Renal cortex interstitium (tissue), 11 donors: ENCODE measurements at regions not wholly inside any gene's neighbourhood (a gene's known extent, or its start where the extent isn't known, plus 50 kb on each side); places are given as distances from the start of the nearest gene placed in this dataset.

ENCODE experiments used
- DNase-seq, 11 donors: peaks; one replicate each; pipeline ENCODE4 v3.0.0-alpha.2; 2013; ENCODE audit warnings: low read depth in 9 of 11, low spot score in 4 of 11; ENCODE audit errors: extremely low read depth in 1 of 11

DNA sequence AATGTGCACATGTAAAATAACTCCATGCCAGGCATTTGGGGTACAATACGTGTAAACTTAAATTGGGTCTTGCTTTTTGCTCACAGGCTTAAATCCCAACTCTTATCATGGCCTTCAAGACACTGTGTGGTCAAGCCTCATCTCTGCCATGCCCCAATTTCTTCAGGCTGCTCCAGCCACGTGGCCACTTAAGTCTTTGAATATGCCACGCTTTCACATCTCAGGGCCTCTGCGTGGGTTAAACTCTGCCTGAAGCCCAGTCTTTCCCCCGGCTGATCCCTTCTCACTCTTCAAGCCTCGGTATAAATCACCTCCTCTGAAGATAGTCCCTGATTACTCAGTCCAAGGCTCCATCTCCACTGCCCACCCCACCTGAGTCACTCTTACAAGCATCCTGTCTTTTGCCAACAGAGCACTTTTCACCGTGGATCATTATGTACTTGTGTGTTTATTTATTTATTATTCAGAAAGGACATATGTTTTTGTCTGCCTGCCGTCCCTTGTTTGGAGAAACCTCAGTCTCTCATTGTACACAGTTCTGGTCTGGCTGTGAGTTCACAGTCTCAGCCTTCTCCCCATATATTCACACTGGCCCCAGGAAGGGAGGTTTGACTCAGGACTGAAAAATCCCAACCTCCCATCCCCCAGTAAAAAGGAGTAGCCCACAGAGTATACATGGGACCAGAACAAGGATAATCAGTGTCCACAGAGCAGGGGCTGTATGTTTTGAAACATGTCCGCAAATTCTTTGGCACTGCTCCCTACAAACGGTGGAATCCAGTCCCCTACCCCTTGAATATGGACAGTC is 344.7 kb downstream of the MN1 start:
- DNase-seq: no peak

GRCh38 chr22:27459999-27460398 is 341.6 kb downstream of the MN1 start:
- DNase-seq: no peak

GRCh38 chr22:27460591-27461347 is 340.8 kb downstream of the MN1 start:
- no peak for DNase-seq

GRCh38 chr22:27461470-27461869 is 340.1 kb downstream of the MN1 start:
- DNase-seq: no peak

DNA sequence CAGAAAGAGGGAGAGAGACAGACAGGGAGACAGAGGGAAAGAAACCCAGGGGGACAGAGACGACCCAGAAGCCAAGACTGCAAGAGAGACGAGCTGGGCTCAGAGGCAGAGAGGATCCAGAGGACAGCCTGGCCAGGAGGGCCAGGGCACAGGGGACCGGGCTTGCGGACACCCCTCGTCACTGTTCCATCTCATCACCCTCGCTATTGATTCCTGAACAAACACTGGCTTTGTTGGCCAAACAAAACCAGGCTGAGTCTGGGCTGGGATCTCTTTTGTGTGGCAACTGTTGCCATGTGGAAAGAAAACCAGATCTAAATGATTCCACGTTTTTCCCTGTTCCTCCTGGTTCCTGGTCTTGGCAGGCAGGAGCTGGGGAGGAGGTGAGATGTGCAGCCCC is 339.4 kb downstream of the MN1 start:
- no peak for DNase-seq

GRCh38 chr22:27463121-27463660 is 338.4 kb downstream of the MN1 start:
- no peak for DNase-seq

DNA sequence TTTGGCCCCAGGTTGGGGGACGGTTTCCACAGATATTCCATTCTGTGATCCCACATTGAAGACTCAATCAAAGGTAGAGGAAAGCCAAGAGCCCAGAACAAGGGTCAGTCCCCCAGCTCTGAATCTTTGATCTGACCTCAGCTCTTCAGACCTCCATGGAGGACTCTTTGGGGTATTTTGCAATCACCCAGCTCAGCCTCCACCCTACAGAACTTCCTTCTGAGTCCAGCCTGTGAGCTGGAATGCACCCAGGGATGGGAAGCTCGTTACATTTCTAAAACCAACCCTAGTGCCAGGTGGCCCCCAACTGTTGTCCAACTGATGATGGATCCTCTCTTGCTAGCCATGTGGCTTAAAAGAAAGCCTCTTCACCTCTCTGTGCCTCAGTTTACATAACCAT is 335.3 kb downstream of the MN1 start:
- DNase-seq: no peak

GRCh38 chr22:27466778-27467438 is 334.6 kb downstream of the MN1 start:
- no peak for DNase-seq

DNA sequence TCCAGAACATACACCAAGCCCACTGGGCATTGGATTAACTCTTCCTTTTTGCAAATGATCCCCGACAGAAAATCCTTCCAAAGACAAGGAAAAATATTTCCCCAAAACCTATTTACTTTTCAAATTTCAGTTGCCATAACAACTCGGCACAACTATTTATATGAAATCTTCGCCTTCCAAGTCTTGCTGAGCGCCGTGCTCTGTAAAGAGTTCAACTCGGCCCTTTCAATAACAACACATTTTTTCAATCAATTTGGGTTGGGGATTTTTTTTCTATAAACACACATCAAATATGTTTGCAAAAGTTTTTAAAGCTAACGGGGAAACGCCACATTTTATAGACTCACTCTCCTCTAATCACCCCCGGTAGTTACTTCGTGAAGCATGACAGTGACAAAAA is 333.8 kb downstream of the MN1 start:
- no peak for DNase-seq

DNA sequence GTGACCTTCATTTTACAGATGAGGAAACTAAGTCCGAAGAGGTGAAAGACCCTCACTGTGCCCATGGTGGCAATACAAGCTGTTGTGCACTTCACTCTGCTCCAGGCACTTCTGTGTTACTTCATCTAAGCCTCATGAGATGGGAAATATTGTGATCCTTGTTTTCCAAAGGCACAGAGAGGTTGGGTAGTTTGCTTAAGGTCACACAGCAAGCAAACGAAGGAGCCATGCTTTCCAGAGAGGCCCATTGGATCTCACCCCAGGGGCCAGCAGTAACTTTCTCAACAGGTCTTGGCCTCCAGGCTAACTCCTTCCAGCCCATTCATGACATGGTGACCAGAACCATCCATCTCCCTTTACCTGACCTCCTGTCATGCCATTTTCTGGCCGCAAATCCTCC is 332.8 kb downstream of the MN1 start:
- no peak for DNase-seq

DNA sequence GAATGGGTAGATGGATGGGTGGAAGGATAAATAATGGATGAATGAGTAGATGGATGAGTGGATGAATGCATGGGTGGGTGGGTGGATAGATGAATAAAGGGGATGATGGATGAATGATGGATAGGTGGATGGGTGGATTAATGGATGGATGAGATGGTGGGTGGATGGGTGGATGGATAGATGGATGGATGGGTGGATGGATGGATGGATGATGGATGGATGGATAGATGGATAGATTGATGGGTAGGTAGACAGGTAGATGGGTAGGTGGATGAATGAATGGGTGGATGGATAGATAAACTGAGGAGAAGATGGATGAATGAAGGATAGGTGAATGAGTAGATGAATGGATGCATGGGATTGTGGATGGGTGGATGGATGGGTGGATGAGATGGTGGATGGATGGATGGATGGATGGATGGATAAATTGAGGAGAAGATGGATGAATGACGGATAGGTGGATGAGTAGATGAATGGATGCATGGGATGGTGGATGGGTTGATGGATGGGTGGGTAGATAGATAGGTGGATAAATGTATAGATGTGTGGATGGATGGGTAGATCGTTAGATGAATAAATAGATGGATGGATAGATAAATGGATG is 331.3 kb downstream of the MN1 start:
- no peak for DNase-seq

GRCh38 chr22:27472975-27473374 is 328.6 kb downstream of the MN1 start:
- DNase-seq: no peak

GRCh38 chr22:27473533-27473932 is 328.0 kb downstream of the MN1 start:
- no peak for DNase-seq

DNA sequence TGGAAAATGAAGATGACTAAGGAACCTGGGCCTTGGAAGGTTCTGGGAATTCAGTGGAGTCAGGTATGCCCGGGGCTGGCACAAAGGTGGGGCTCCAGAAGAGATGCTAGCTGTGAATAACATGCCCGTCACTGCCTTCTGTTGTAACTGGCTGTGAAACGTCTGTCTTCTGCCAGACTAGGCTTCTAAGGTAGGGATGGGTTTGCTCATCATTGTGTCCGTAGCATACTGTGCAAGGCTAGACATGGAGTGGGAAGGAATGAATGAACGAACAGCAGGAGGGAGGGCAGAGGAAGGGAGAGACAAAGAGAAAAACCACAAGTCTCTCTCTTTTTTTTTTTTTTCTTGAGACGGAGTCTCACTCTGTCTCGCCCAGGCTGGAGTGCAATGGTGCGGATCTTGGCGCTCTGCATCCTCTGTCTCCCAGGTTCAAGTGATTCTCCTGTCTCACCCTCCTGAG is 327.4 kb downstream of the MN1 start:
- no peak for DNase-seq

GRCh38 chr22:27474711-27475547 is 326.6 kb downstream of the MN1 start:
- peak in 2 of 11 donors; percentile 34 to 36 for DNase-seq

- no peak for DNase-seq
Observed at GRCh38 chr22:27475548-27475897, 326.0 kb downstream of the MN1 start.

DNA sequence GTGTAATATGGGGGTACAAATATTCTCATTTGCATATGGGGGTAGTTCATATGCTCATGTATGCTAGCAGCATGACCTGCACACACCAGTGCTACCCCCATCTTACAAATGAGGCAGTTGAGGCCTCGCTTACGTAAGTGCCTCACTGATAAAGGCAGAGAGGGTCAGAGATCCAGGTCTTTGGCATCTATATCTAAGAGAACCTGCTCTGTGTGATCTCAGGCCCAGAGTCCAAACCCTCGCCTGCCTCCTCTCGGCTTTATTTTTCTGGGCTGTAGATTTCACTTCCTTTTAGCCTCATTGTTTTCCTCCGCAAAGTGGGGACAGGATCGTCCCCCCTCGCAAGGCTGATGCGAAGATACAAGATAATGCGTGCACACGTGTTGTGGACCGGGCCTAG is 325.2 kb downstream of the MN1 start:
- DNase-seq: no peak

GRCh38 chr22:27476729-27477128 is 324.8 kb downstream of the MN1 start:
- no peak for DNase-seq

- DNase-seq: no peak
Observed at GRCh38 chr22:27477171-27477570, 324.4 kb downstream of the MN1 start.
